PC-9 (cell line): ENCODE measurements at regions not wholly inside any gene's neighbourhood (a gene's known extent, or its start where the extent isn't known, plus 50 kb on each side); places are given as distances from the start of the nearest gene placed in this dataset.

ENCODE experiments used
- BruUV-seq: library from RNA; stranded (reverse); fragments of 400-500 nt; replicated peaks from 2 replicates; lab custom pipeline; 2021; lab: Mats Ljungman, UMichigan
- CTCF ChIA-PET: fragments of 300-600 bp; sonication (Branson Sonifier 250); formaldehyde crosslinking; loops from one replicate; lab custom pipeline; 2022; ENCODE audit warnings: antibody characterized with exemption; lab: Charles Lee
- POLR2A ChIA-PET: fragments of 300-600 bp; sonication (Branson Sonifier 250); formaldehyde crosslinking; loops from one replicate; lab custom pipeline; 2022; ENCODE audit warnings: antibody characterized with exemption; ENCODE audit not compliant: unreplicated experiment; lab: Charles Lee
- DNase-seq, 2 experiments: peaks; one replicate each; pipeline versions ENCODE4 v3.0.0 to v3.0.0-alpha.2; 2015 to 2022; ENCODE audit warnings: mixed read lengths in 1 of 2
- H2AFZ ChIP-seq: fragments of 200-600 bp; sonication (generic); 2 replicates; pipeline ENCODE4 v1.8.1; 2017; ENCODE audit warnings: antibody characterized with exemption
- H3F3A ChIP-seq: fragments of 200-600 bp; sonication (generic); 2 replicates; pipeline ENCODE4 v1.8.1; 2017; ENCODE audit warnings: antibody characterized with exemption, mild to moderate bottlenecking, low read depth; ENCODE audit not compliant: insufficient read depth
- H3K27ac ChIP-seq: fragments of 200-600 bp; sonication (generic); 2 replicates; pipeline ENCODE4 v1.6.1; 2016; ENCODE audit warnings: mixed run types
- H3K27me3 ChIP-seq: fragments of 200-600 bp; sonication (generic); 2 replicates; pipeline ENCODE4 v1.6.1; 2016; ENCODE audit warnings: low read depth, mixed run types; ENCODE audit not compliant: insufficient read depth
- H3K36me3 ChIP-seq: fragments of 200-600 bp; sonication (generic); 2 replicates; pipeline ENCODE4 v1.6.1; 2016; ENCODE audit warnings: low read depth, mixed run types
- H3K4me1 ChIP-seq: fragments of 200-600 bp; sonication (generic); replicated peaks from 2 replicates; pipeline ENCODE4 v1.6.1; 2016; ENCODE audit warnings: mixed run types; ENCODE audit not compliant: insufficient read depth
- H3K4me2 ChIP-seq: fragments of 200-600 bp; sonication (generic); 2 replicates; pipeline ENCODE4 v1.6.1; 2017; ENCODE audit warnings: mixed run types
- H3K4me3 ChIP-seq: fragments of 200-600 bp; sonication (generic); 2 replicates; pipeline ENCODE4 v1.6.1; 2016; ENCODE audit warnings: mixed run types
- H3K79me2 ChIP-seq: fragments of 200-600 bp; sonication (generic); 2 replicates; pipeline ENCODE4 v1.6.1; 2017; ENCODE audit warnings: low read depth, mixed run types
- H3K9me2 ChIP-seq: fragments of 200-600 bp; sonication (generic); 2 replicates; pipeline ENCODE4 v1.8.1; 2017; ENCODE audit warnings: mild to moderate bottlenecking; ENCODE audit not compliant: insufficient read depth
- H3K9me3 ChIP-seq: fragments of 200-600 bp; sonication (generic); 2 replicates; pipeline ENCODE4 v1.8.1; 2016; ENCODE audit warnings: low read depth; ENCODE audit not compliant: insufficient read depth
- H4K20me1 ChIP-seq: fragments of 200-600 bp; sonication (generic); 2 replicates; pipeline ENCODE4 v1.8.1; 2017; ENCODE audit not compliant: insufficient read depth
- EZH2 ChIP-seq: fragments of 200-600 bp; sonication (generic); IDR thresholded peaks from 2 replicates; pipeline ENCODE4 v1.8.0; 2017; ENCODE audit warnings: antibody characterized with exemption, low read depth
- intact Hi-C: fragments of 100-400 bp; cut with micrococcal nuclease; formaldehyde crosslinking; loops from one replicate; pipeline ENCODE4 v1.10.0; 2022; ENCODE audit not compliant: unreplicated experiment
- TF ChIP-seq, protein P1 (sequence below): fragments of 200-600 bp; sonication (generic); conservative IDR thresholded peaks from 2 replicates; pipeline ENCODE4 v1.6.1; 2017; ENCODE audit warnings: mixed run types, antibody characterized with exemption, mild to moderate bottlenecking, moderate library complexity

DNA sequence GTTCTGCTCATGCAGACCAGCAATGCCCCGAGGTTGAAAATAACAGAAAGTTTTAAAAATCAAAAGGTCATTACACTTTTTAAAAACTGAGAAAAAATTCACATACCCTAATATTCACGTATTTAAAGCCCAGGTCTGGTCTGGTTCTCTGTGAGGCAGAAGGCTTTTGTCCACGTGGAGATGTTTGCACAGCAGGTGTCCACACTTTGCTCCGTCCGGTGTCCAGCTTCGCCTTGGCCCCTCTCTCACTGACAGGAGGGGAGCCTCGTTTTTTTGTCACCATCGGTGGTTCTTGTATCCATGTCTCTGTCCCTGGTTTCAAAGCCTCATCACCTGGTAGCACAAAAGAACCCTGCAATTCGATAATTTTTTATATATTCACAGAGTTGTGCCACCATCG lies 434.6 kb upstream of the FRG1 start:
- CTCF ChIA-PET: no interaction called here
- BruUV-seq: no TSS peak
- H4K20me1 ChIP-seq: no peaks in the 10 kb centered on the region
- H3K36me3 ChIP-seq: no peaks in the 10 kb centered on the region
- no peak overlapping the region for H2AFZ ChIP-seq
- intact Hi-C loops: no loop called here
- POLR2A ChIA-PET: no interaction called here
- no peaks in the 10 kb centered on the region for H3K9me2 ChIP-seq
- no peak for DNase-seq
- H3K27ac ChIP-seq: no peak overlapping the region
- TF ChIP-seq EZH2: no peak
- TF ChIP-seq, protein P1, sequence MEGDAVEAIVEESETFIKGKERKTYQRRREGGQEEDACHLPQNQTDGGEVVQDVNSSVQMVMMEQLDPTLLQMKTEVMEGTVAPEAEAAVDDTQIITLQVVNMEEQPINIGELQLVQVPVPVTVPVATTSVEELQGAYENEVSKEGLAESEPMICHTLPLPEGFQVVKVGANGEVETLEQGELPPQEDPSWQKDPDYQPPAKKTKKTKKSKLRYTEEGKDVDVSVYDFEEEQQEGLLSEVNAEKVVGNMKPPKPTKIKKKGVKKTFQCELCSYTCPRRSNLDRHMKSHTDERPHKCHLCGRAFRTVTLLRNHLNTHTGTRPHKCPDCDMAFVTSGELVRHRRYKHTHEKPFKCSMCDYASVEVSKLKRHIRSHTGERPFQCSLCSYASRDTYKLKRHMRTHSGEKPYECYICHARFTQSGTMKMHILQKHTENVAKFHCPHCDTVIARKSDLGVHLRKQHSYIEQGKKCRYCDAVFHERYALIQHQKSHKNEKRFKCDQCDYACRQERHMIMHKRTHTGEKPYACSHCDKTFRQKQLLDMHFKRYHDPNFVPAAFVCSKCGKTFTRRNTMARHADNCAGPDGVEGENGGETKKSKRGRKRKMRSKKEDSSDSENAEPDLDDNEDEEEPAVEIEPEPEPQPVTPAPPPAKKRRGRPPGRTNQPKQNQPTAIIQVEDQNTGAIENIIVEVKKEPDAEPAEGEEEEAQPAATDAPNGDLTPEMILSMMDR: no peak
- H3K4me2 ChIP-seq: no peak overlapping the region
- no peaks in the 10 kb centered on the region for H3K4me1 ChIP-seq
- no peaks in the 10 kb centered on the region for H3K9me3 ChIP-seq
- no peak overlapping the region for H3K4me3 ChIP-seq
- H3K27me3 ChIP-seq: no peaks in the 10 kb centered on the region
- no peaks in the 10 kb centered on the region for H3F3A ChIP-seq
- H3K79me2 ChIP-seq: no peaks in the 10 kb centered on the region

- H3K4me2 ChIP-seq: no peak overlapping the region
- no peaks in the 10 kb centered on the region for H3F3A ChIP-seq
- DNase-seq: no peak
- no peaks in the 10 kb centered on the region for H4K20me1 ChIP-seq
- no peaks in the 10 kb centered on the region for H3K79me2 ChIP-seq
- no peak overlapping the region for H3K27ac ChIP-seq
- no peaks in the 10 kb centered on the region for H3K36me3 ChIP-seq
- intact Hi-C loops: no loop called here
- H3K4me1 ChIP-seq: no peaks in the 10 kb centered on the region
- POLR2A ChIA-PET: no interaction called here
- H3K27me3 ChIP-seq: peaks cover 4% of the 10 kb centered on the region; the same call in 1 of the 2 replicates
- CTCF ChIA-PET: no interaction called here
- H3K9me3 ChIP-seq: no peaks in the 10 kb centered on the region
- H3K4me3 ChIP-seq: no peak overlapping the region
- no peaks in the 10 kb centered on the region for H3K9me2 ChIP-seq
- no TSS peak for BruUV-seq
- no peak overlapping the region for H2AFZ ChIP-seq
- no peak for TF ChIP-seq EZH2
- TF ChIP-seq, protein P1: no peak
Observed at GRCh38 chr4:189507060-189507459, 433.6 kb upstream of the FRG1 start.

DNA sequence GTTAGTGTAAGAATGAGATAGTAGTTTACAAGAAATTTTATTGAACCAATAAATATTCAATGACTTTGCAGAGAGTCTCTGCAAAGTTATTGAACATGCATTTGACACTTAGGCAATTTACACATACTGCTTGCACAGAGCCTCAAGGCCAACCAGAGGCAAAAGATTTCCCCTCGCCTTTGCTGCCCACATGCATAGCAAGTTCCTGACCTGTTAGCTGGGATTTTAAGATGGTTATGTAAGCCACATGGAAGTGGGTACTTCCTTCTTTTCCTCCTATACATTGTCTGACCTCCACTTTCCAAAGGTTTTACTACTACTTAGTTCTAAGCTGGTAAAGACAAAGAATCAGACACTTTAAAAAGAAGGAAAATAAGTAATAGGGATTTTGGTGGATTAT lies 430.1 kb upstream of the FRG1 start:
- Histone ChIP-seq H3K27ac (no peak overlapping the region), H3K4me2 (no peak overlapping the region), H3K4me1 (no peaks in the 10 kb centered on the region), H3K9me2 (no peaks in the 10 kb centered on the region), H3K79me2 (no peaks in the 10 kb centered on the region), H3K27me3 (peaks cover 4% of the 10 kb centered on the region; the same call in 1 of the 2 replicates), H4K20me1 (no peaks in the 10 kb centered on the region), H3K4me3 (no peak overlapping the region), H3K36me3 (no peaks in the 10 kb centered on the region), H3F3A (no peaks in the 10 kb centered on the region), H2AFZ (no peak overlapping the region), H3K9me3 (no peaks in the 10 kb centered on the region)
- POLR2A ChIA-PET: no interaction called here
- TF ChIP-seq EZH2: no peak
- TF ChIP-seq, protein P1: no peak
- intact Hi-C loops: no loop called here
- no TSS peak for BruUV-seq
- CTCF ChIA-PET: no interaction called here
- DNase-seq: no peak
